ENCODE measurements at regions not wholly inside any gene's neighbourhood (a gene's known extent, or its start where the extent isn't known, plus 50 kb on each side); places are given as distances from the start of the nearest gene placed in this dataset.
A peak's percentile ranks its signal among the peaks of the same experiment; 100 is the strongest.

DNA sequence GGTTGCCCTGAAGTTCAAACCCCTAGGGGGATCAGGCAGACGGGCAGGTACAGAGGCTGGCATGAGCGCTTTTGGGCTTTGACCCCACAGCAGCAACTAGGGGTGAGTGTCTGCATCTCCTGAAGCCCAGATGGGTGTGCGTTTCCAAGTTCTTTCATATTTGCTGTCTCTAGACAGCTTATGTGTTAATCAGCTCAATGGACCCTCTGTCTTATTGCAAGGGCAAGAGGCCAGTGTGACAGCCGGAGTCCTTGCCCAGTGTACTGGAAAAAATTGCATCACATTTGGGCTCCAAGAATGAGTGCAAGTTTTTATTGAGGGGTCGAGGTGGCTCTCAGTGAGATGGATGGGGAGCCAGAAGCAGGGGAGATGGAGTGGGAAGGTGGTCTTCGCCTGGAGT is 1863.7 kb upstream of the RAG2 start:
- 83 to 91% (median 87%) methylated on average over 6 of the region's 6 CpGs for WGBS, 5 donors
- intact Hi-C loops (cut with DNase I; ENCODE audit: low total_unique reads) = no loop called here
- H3K36me3 ChIP-seq = no peaks in the 10 kb centered on the region
- no peak overlapping the region for H3K4me3 ChIP-seq
- TF ChIP-seq EP300 (IDR thresholded peaks at IDR 0.05) = no peak
- TF ChIP-seq POLR2AphosphoS5 (IDR thresholded peaks at IDR 0.05) = no peak
- no peak for TF ChIP-seq POLR2A (IDR thresholded peaks at IDR 0.05)
- TF ChIP-seq, protein P1, sequence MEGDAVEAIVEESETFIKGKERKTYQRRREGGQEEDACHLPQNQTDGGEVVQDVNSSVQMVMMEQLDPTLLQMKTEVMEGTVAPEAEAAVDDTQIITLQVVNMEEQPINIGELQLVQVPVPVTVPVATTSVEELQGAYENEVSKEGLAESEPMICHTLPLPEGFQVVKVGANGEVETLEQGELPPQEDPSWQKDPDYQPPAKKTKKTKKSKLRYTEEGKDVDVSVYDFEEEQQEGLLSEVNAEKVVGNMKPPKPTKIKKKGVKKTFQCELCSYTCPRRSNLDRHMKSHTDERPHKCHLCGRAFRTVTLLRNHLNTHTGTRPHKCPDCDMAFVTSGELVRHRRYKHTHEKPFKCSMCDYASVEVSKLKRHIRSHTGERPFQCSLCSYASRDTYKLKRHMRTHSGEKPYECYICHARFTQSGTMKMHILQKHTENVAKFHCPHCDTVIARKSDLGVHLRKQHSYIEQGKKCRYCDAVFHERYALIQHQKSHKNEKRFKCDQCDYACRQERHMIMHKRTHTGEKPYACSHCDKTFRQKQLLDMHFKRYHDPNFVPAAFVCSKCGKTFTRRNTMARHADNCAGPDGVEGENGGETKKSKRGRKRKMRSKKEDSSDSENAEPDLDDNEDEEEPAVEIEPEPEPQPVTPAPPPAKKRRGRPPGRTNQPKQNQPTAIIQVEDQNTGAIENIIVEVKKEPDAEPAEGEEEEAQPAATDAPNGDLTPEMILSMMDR (IDR thresholded peaks at IDR 0.05) = no peak
- peaks cover 0 to 10% (median 4%) of the 10 kb centered on the region in 4 donors for H3K4me1 ChIP-seq
- no peaks in the 10 kb centered on the region for H3K27me3 ChIP-seq
- no peak for DNase-seq
- no peak overlapping the region for H3K27ac ChIP-seq
- H3K9me3 ChIP-seq = no peaks in the 10 kb centered on the region

DNA sequence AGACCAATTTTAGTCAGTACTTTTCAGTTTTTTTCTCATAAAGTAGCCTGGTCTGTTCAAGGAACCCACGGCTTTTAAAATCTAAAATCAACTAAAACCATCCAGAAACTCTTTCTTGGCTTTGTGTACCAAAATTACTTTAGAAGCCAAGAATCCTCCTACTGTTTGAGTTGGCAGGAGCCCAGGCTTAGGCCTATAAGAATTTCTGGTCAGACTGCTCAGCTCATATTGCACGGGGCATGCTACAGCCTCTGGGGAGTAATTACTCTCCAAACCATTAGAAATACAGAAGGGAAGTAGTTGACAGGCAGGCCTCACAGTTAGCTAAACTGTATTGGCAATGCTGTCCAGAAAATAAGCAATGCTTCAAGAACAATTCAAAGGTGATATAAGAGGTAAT is 1862.9 kb upstream of the RAG2 start:
- H3K27ac ChIP-seq = no peak overlapping the region

DNA sequence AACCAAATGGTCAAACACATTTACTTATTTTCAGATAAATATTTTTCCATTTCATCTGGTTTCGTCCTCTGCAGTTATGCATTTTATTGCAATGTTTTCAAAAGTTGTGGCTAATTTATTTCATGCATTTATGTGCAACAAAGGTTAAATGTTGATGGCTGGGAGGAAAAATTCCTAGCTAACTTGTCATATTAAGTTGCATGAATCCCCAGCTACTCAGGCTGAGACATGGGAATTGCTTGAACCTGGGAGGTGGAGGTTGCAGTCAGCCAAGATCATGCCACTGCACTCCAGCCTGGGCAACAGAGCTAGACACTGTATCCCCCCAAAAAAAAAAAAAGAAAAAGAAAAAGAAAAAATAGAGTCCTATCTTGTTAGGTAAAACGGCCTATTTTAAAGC is 1862.4 kb upstream of the RAG2 start:
- no peak for DNase-seq
- Histone ChIP-seq H3K27me3 (no peaks in the 10 kb centered on the region), H3K4me1 (peaks cover 0 to 10% (median 4%) of the 10 kb centered on the region in 4 donors), H3K9me3 (no peaks in the 10 kb centered on the region), H3K4me3 (no peak overlapping the region), H3K27ac (no peak overlapping the region), H3K36me3 (no peaks in the 10 kb centered on the region)
- intact Hi-C loops (cut with DNase I; ENCODE audit: low total_unique reads) = no loop called here
- 57 to 68% (median 60%) methylated on average over 2 of the region's 2 CpGs for WGBS, 5 donors
- TF ChIP-seq POLR2A (IDR thresholded peaks at IDR 0.05) = no peak
- no peak for TF ChIP-seq POLR2AphosphoS5 (IDR thresholded peaks at IDR 0.05)
- TF ChIP-seq EP300 (IDR thresholded peaks at IDR 0.05) = no peak
- TF ChIP-seq, protein P1 (IDR thresholded peaks at IDR 0.05) = no peak

More for the DNA sequence above, 1862.9 kb upstream of the RAG2 start:
- peak; percentile 71 to 85 for DNase-seq
- H3K9me3 ChIP-seq = no peaks in the 10 kb centered on the region
- TF ChIP-seq POLR2AphosphoS5 (IDR thresholded peaks at IDR 0.05) (no peak), POLR2A (IDR thresholded peaks at IDR 0.05) (no peak), EP300 (IDR thresholded peaks at IDR 0.05) (no peak)
- TF ChIP-seq, protein P1 (IDR thresholded peaks at IDR 0.05) = no peak
- WGBS, 5 donors = 5 to 18% (median 7%) methylated on average over 2 of the region's 2 CpGs
- no peak overlapping the region for H3K4me3 ChIP-seq
- H3K4me1 ChIP-seq = peaks cover 0 to 10% (median 4%) of the 10 kb centered on the region in 4 donors
- no peaks in the 10 kb centered on the region for H3K27me3 ChIP-seq
- no peaks in the 10 kb centered on the region for H3K36me3 ChIP-seq
- intact Hi-C loops (cut with DNase I; ENCODE audit: low total_unique reads) = no loop called here

DNA sequence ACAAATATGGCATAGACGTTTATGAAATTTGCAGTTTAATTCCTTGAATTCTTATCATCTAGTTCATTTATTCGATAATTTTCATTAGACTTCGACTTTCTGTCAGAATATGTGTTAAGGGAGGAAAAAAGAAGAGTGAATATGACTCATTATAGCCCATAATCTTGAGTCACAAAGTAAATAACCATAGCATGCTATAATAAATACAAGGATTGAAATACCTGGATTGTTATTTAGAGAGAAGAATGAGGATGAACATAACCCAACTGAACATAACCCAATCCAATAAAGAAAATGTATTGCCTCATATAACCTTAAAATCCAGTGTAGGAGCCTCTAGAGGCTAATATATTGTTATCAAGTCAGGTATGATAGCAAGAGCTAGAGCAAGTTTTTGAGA is 1858.3 kb upstream of the RAG2 start:
- 70 to 76% (median 73%) methylated on average over 3 of the region's 3 CpGs for WGBS, 5 donors
- Histone ChIP-seq H3K4me1 (peaks cover 0 to 8% (median 4%) of the 10 kb centered on the region in 4 donors), H3K27me3 (no peaks in the 10 kb centered on the region), H3K9me3 (no peaks in the 10 kb centered on the region), H3K36me3 (no peaks in the 10 kb centered on the region), H3K27ac (no peak overlapping the region), H3K4me3 (no peak overlapping the region)
- TF ChIP-seq, protein P1 (IDR thresholded peaks at IDR 0.05) = no peak
- intact Hi-C loops (cut with DNase I; ENCODE audit: low total_unique reads) = no loop called here
- no peak for DNase-seq

Measured in stomach (tissue), 8 donors.